PC-3 (cell line): ENCODE measurements at regions not wholly inside any gene's neighbourhood (a gene's known extent, or its start where the extent isn't known, plus 50 kb on each side); places are given as distances from the start of the nearest gene placed in this dataset.

Source experiments
- EZH2 ChIP-seq: fragments of 300-600 bp; sonication (generic); IDR thresholded peaks from one replicate; pipeline ENCODE4 v1.6.1; 2017; ENCODE audit warnings: antibody characterized with exemption, mild to moderate bottlenecking, low read length; ENCODE audit not compliant: unreplicated experiment
- TF ChIP-seq, protein P1 (sequence below): fragments of 300-600 bp; sonication (generic); conservative IDR thresholded peaks from 2 replicates; pipeline ENCODE4 v1.5.1; 2017; ENCODE audit warnings: antibody characterized with exemption, low read depth, mild to moderate bottlenecking, low read length

DNA sequence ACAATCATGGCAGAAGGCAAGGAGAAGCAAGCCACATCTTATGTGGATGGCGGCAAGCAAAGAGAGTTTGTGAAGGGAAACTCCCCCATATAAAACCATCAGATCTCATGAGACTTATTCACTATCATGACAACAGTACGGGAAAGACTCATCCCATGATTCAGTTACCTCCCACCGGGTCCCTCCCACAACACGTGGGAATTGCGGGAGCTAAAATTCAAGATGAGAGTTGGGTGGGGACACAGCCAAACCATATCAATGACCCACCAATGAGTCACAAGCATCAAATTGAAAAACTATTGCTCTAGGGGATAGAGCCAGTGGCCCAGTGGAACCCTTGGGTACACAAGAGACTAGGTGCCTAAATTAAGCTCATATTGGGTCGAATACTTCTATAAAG is 157.4 kb downstream of the FBXO15 start:
- TF ChIP-seq, protein P1, sequence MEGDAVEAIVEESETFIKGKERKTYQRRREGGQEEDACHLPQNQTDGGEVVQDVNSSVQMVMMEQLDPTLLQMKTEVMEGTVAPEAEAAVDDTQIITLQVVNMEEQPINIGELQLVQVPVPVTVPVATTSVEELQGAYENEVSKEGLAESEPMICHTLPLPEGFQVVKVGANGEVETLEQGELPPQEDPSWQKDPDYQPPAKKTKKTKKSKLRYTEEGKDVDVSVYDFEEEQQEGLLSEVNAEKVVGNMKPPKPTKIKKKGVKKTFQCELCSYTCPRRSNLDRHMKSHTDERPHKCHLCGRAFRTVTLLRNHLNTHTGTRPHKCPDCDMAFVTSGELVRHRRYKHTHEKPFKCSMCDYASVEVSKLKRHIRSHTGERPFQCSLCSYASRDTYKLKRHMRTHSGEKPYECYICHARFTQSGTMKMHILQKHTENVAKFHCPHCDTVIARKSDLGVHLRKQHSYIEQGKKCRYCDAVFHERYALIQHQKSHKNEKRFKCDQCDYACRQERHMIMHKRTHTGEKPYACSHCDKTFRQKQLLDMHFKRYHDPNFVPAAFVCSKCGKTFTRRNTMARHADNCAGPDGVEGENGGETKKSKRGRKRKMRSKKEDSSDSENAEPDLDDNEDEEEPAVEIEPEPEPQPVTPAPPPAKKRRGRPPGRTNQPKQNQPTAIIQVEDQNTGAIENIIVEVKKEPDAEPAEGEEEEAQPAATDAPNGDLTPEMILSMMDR, result no peak
- no peak for TF ChIP-seq EZH2
